Mammary epithelial cell (primary cell): ENCODE measurements at regions not wholly inside any gene's neighbourhood (a gene's known extent, or its start where the extent isn't known, plus 50 kb on each side); places are given as distances from the start of the nearest gene placed in this dataset.

Experiments used
- EZH2 ChIP-seq: IDR thresholded peaks from 2 replicates; pipeline ENCODE4 v1.6.1; 2012; ENCODE audit warnings: low read length, inconsistent platforms, borderline replicate concordance
- TF ChIP-seq, protein P1 (sequence below), 2 donors: IDR thresholded peaks in 1 of 2; conservative IDR thresholded peaks in 1 of 2; 2 replicates each; pipeline ENCODE4 v1.5.1; 2011 to 2012; ENCODE audit warnings: inconsistent platforms in 2 of 2, low read length in 2 of 2, mild to moderate bottlenecking in 2 of 2, control low read depth in 1 of 2, low read depth in 1 of 2; ENCODE audit not compliant: insufficient read depth in 1 of 2; ENCODE audit errors: extremely low read depth in 1 of 2

DNA sequence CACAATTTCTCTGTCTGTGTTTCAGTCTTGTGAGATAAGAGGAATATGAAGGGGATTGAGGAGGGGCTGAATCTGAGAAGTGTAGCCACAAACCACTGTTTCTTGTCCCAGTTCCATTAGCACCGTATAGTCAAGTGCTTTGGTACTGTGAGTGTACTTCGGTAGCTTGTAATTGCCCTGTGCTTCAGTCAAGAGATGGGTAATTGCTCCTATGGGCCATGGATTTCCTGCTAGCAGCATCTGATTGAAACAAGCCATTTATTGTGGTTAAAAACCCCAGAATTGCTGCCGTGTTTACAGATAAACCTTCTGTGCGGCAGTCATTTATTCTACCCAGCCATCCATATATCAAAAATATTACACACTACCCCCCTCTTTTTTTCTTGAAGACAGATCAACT lies 98.6 kb downstream of the MAT2B start:
- TF ChIP-seq, protein P1, sequence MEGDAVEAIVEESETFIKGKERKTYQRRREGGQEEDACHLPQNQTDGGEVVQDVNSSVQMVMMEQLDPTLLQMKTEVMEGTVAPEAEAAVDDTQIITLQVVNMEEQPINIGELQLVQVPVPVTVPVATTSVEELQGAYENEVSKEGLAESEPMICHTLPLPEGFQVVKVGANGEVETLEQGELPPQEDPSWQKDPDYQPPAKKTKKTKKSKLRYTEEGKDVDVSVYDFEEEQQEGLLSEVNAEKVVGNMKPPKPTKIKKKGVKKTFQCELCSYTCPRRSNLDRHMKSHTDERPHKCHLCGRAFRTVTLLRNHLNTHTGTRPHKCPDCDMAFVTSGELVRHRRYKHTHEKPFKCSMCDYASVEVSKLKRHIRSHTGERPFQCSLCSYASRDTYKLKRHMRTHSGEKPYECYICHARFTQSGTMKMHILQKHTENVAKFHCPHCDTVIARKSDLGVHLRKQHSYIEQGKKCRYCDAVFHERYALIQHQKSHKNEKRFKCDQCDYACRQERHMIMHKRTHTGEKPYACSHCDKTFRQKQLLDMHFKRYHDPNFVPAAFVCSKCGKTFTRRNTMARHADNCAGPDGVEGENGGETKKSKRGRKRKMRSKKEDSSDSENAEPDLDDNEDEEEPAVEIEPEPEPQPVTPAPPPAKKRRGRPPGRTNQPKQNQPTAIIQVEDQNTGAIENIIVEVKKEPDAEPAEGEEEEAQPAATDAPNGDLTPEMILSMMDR (conservative IDR thresholded peaks at IDR 0.05 in 1 of 2, IDR thresholded peaks at IDR 0.05 in 1 of 2; ENCODE audit: extremely low read depth in 1 of 2, insufficient read depth in 1 of 2, low read depth in 1 of 2, low read length in 2 of 2), result no peak
- TF ChIP-seq EZH2, result no peak
